AG09319 (cell line): ENCODE measurements at regions not wholly inside any gene's neighbourhood (a gene's known extent, or its start where the extent isn't known, plus 50 kb on each side); places are given as distances from the start of the nearest gene placed in this dataset.

Source experiments
- DNase-seq: peaks from one replicate; pipeline ENCODE4 v3.0.0-alpha.2; 2010; ENCODE audit warnings: low read depth; ENCODE audit errors: extremely low read depth
- CTCF ChIP-seq: IDR thresholded peaks from 2 replicates; pipeline ENCODE4 v1.5.1; 2011; ENCODE audit warnings: low read depth, mild to moderate bottlenecking, inconsistent platforms, low read length, moderate library complexity

- TF ChIP-seq CTCF = no peak
- no peak for DNase-seq
Observed at GRCh38 chr18:39302481-39302880, 1736.9 kb upstream of the CELF4 start.

- no peak for TF ChIP-seq CTCF
- no peak for DNase-seq
Observed at GRCh38 chr18:39299152-39299551, 1733.6 kb upstream of the CELF4 start.

- TF ChIP-seq CTCF = no peak
Observed at GRCh38 chr18:39297225-39297624, 1731.6 kb upstream of the CELF4 start.

GRCh38 chr18:39296293-39296888 lies 1730.8 kb upstream of the CELF4 start:
- DNase-seq = no peak
- no peak for TF ChIP-seq CTCF

More at GRCh38 chr18:39297225-39297624, 1731.6 kb upstream of the CELF4 start:
- no peak for DNase-seq

- no peak for DNase-seq
- no peak for TF ChIP-seq CTCF
Observed at GRCh38 chr18:39276764-39277163, 1711.2 kb upstream of the CELF4 start.

GRCh38 chr18:39274535-39274934 lies 1708.9 kb upstream of the CELF4 start:
- TF ChIP-seq CTCF = no peak
- no peak for DNase-seq

- DNase-seq = no peak
Observed at GRCh38 chr18:39272230-39272629, 1706.6 kb upstream of the CELF4 start.

More at GRCh38 chr18:39272230-39272629, 1706.6 kb upstream of the CELF4 start:
- TF ChIP-seq CTCF = no peak
